NCI-H526 (cell line): ENCODE measurements at regions not wholly inside any gene's neighbourhood (a gene's known extent, or its start where the extent isn't known, plus 50 kb on each side); places are given as distances from the start of the nearest gene placed in this dataset.
"Not testable (repeated sequence)": the region's sequence is repeated elsewhere in the genome, so short reads cannot be mapped to it uniquely, and the experiment has no call there.

Experiments
- DNase-seq, 2 experiments: peaks; one replicate each; lab custom pipeline; 2025; lab: John Stamatoyannopoulos, UW

GRCh38 chr9:86575825-86576525 is 221.8 kb upstream of the TUT7 start:
- no peak for DNase-seq

- no peak for DNase-seq
These were observed 220.9 kb upstream of the TUT7 start for GRCh38 chr9:86575137-86575536.

GRCh38 chr9:86573886-86574285 is 219.7 kb upstream of the TUT7 start:
- no peak for DNase-seq

GRCh38 chr9:86572904-86573303 is 218.7 kb upstream of the TUT7 start:
- DNase-seq = no peak

GRCh38 chr9:86565603-86566002 is 211.4 kb upstream of the TUT7 start:
- DNase-seq = not testable (repeated sequence)

- no peak for DNase-seq
These were observed 209.7 kb upstream of the TUT7 start for GRCh38 chr9:86563936-86564335.

- DNase-seq = no peak
These were observed 209.1 kb upstream of the TUT7 start for GRCh38 chr9:86563350-86563749.

- no peak for DNase-seq
These were observed 208.5 kb upstream of the TUT7 start for GRCh38 chr9:86562691-86563090.

GRCh38 chr9:86557918-86558317 is 203.7 kb upstream of the TUT7 start:
- DNase-seq = no peak

GRCh38 chr9:86557063-86557766 is 203.0 kb upstream of the TUT7 start:
- no peak for DNase-seq

- no peak for DNase-seq
These were observed 201.5 kb upstream of the TUT7 start for GRCh38 chr9:86555661-86556060.

GRCh38 chr9:86550401-86550800 is 196.2 kb upstream of the TUT7 start:
- no peak for DNase-seq

GRCh38 chr9:86549920-86550319 is 195.7 kb upstream of the TUT7 start:
- no peak for DNase-seq

GRCh38 chr9:86549401-86549811 is 195.2 kb upstream of the TUT7 start:
- no peak for DNase-seq

- no peak for DNase-seq
These were observed 194.0 kb upstream of the TUT7 start for GRCh38 chr9:86548220-86548619.

GRCh38 chr9:86547571-86547970 is 193.4 kb upstream of the TUT7 start:
- DNase-seq = no peak

GRCh38 chr9:86546712-86547111 is 192.5 kb upstream of the TUT7 start:
- DNase-seq = no peak

- DNase-seq = no peak
These were observed 190.9 kb upstream of the TUT7 start for GRCh38 chr9:86545090-86545489.

- DNase-seq = no peak
These were observed 186.9 kb upstream of the TUT7 start for GRCh38 chr9:86541014-86541570.

- DNase-seq = no peak
These were observed 181.3 kb upstream of the TUT7 start for GRCh38 chr9:86535406-86535915.

- no peak for DNase-seq
These were observed 180.5 kb upstream of the TUT7 start for GRCh38 chr9:86534572-86535258.

GRCh38 chr9:86531971-86532640 is 177.9 kb upstream of the TUT7 start:
- no peak for DNase-seq
